Ishikawa (cell line): ENCODE measurements at regions not wholly inside any gene's neighbourhood (a gene's known extent, or its start where the extent isn't known, plus 50 kb on each side); places are given as distances from the start of the nearest gene placed in this dataset.

Experiments
- CEBPB ChIP-seq: IDR thresholded peaks from 2 replicates; pipeline ENCODE4 v1.6.1; 2012
- CREB1 ChIP-seq: IDR thresholded peaks from 2 replicates; pipeline ENCODE4 v1.6.1; 2012; ENCODE audit warnings: low read depth
- EP300 ChIP-seq: IDR thresholded peaks from 2 replicates; pipeline ENCODE4 v1.6.1; 2012; ENCODE audit warnings: borderline replicate concordance
- NFIC ChIP-seq: IDR thresholded peaks from 2 replicates; pipeline ENCODE4 v1.6.1; 2012
- RAD21 ChIP-seq: IDR thresholded peaks from 2 replicates; pipeline ENCODE4 v1.6.1; 2012; ENCODE audit warnings: low read depth
- TAF1 ChIP-seq: IDR thresholded peaks from 2 replicates; pipeline ENCODE4 v1.6.1; 2012; ENCODE audit warnings: low read depth, mild to moderate bottlenecking
- USF1 ChIP-seq: IDR thresholded peaks from 2 replicates; pipeline ENCODE4 v1.6.1; 2012
- YY1 ChIP-seq: IDR thresholded peaks from 2 replicates; pipeline ENCODE4 v1.6.1; 2012; ENCODE audit warnings: low read depth

- TF ChIP-seq CREB1 (no peak), EP300 (no peak), YY1 (no peak), CEBPB (no peak), NFIC (no peak), RAD21 (peak; percentile 54), TAF1 (no peak), USF1 (no peak)
Observed at GRCh38 chr5:128842241-128842640, 123.0 kb upstream of the SLC27A6 start.
